ENCODE measurements at regions not wholly inside any gene's neighbourhood (a gene's known extent, or its start where the extent isn't known, plus 50 kb on each side); places are given as distances from the start of the nearest gene placed in this dataset.

DNA sequence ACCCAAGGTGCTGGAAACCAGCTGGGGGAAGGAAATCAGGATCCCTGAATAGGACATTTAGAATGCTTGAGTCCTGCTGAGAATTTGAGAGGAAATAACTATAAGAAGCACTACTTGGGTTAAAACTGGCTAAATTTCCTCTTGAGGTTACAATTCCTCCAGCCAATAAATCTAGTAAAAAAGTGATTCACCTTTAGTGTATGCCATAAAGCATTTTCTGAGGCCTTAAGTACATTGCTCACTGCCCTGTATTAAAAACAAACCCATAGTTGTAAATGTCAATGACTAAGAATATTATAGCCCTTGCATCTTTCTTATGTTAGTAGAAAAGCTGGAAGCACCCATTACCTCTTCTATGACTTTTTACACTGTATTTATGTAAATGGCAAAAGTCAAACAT is 634.7 kb upstream of the ARRDC3 start:
- no peak for TF ChIP-seq EZH2phosphoT487 (IDR thresholded peaks at IDR 0.05; ENCODE audit: low read depth)
- TF ChIP-seq, protein P1, sequence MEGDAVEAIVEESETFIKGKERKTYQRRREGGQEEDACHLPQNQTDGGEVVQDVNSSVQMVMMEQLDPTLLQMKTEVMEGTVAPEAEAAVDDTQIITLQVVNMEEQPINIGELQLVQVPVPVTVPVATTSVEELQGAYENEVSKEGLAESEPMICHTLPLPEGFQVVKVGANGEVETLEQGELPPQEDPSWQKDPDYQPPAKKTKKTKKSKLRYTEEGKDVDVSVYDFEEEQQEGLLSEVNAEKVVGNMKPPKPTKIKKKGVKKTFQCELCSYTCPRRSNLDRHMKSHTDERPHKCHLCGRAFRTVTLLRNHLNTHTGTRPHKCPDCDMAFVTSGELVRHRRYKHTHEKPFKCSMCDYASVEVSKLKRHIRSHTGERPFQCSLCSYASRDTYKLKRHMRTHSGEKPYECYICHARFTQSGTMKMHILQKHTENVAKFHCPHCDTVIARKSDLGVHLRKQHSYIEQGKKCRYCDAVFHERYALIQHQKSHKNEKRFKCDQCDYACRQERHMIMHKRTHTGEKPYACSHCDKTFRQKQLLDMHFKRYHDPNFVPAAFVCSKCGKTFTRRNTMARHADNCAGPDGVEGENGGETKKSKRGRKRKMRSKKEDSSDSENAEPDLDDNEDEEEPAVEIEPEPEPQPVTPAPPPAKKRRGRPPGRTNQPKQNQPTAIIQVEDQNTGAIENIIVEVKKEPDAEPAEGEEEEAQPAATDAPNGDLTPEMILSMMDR (IDR thresholded peaks at IDR 0.05; ENCODE audit: low read depth, low read length), result no peak

All from OCI-LY3 (cell line).